Fibroblast of lung (primary cell): ENCODE measurements at regions not wholly inside any gene's neighbourhood (a gene's known extent, or its start where the extent isn't known, plus 50 kb on each side); places are given as distances from the start of the nearest gene placed in this dataset.
A peak's percentile ranks its signal among the peaks of the same experiment; 100 is the strongest.

Experiments
- DNase-seq, 2 donors: peaks; one replicate each; pipeline versions ENCODE4 v3.0.0 to v3.0.0-alpha.2; 2010; ENCODE audit warnings: low read depth in 2 of 2
- H2AFZ ChIP-seq: 2 replicates; pipeline ENCODE4 v1.5.1; 2012; ENCODE audit warnings: low read length, control low read depth, inconsistent platforms
- H3K27ac ChIP-seq: 2 replicates; pipeline ENCODE4 v1.5.1; 2011; ENCODE audit warnings: low read length, control low read depth; ENCODE audit not compliant: insufficient read depth
- H3K27me3 ChIP-seq: 2 replicates; pipeline ENCODE4 v1.5.1; 2011; ENCODE audit warnings: mild to moderate bottlenecking, low read length; ENCODE audit not compliant: control insufficient read depth, insufficient read depth
- H3K36me3 ChIP-seq: 2 replicates; pipeline ENCODE4 v1.5.1; 2011; ENCODE audit warnings: low read length; ENCODE audit not compliant: control insufficient read depth, insufficient read depth
- H3K4me1 ChIP-seq: 2 replicates; pipeline ENCODE4 v1.5.1; 2011; ENCODE audit warnings: low read length; ENCODE audit not compliant: control insufficient read depth, insufficient read depth; ENCODE audit errors: extremely low read depth
- H3K4me2 ChIP-seq: 2 replicates; pipeline ENCODE4 v1.5.1; 2011; ENCODE audit warnings: low read length, control low read depth; ENCODE audit not compliant: insufficient read depth; ENCODE audit errors: extremely low read depth
- H3K4me3 ChIP-seq, 4 experiments: fragments of 200-600 bp in 1 of 4; sonication (generic) in 1 of 4; replicated peaks in 1 of 4; 2 replicates each; pipeline ENCODE4 v1.5.1; 2011 to 2016; ENCODE audit warnings: low read length in 4 of 4, low read depth in 3 of 4, mild to moderate bottlenecking in 3 of 4, control low read depth in 2 of 4, inconsistent platforms in 1 of 4, mixed read lengths in 1 of 4; ENCODE audit not compliant: insufficient read depth in 1 of 4; ENCODE audit errors: control extremely low read depth in 1 of 4
- H3K79me2 ChIP-seq: 2 replicates; pipeline ENCODE4 v1.5.1; 2012; ENCODE audit warnings: mild to moderate bottlenecking, low read length, inconsistent platforms; ENCODE audit not compliant: control insufficient read depth, insufficient read depth
- H3K9ac ChIP-seq: 2 replicates; pipeline ENCODE4 v1.5.1; 2011; ENCODE audit warnings: mild to moderate bottlenecking, low read length, control low read depth; ENCODE audit not compliant: insufficient read depth
- H3K9me3 ChIP-seq: 2 replicates; pipeline ENCODE4 v1.5.1; 2012; ENCODE audit warnings: low read depth, low read length; ENCODE audit not compliant: control insufficient read depth, insufficient read depth
- H4K20me1 ChIP-seq: 2 replicates; pipeline ENCODE4 v1.5.1; 2011; ENCODE audit warnings: low read length; ENCODE audit not compliant: control insufficient read depth, insufficient read depth; ENCODE audit errors: extremely low read depth
- EZH2 ChIP-seq: IDR thresholded peaks from 2 replicates; pipeline ENCODE4 v1.5.1; 2012; ENCODE audit warnings: low read length, control low read depth, mild to moderate bottlenecking; ENCODE audit errors: missing control alignments
- TF ChIP-seq, protein P1 (sequence below), 2 donors: IDR thresholded peaks in 1 of 2; conservative IDR thresholded peaks in 1 of 2; 1 replicate in 1 of 2; 2 replicates in 1 of 2; pipeline ENCODE4 v1.5.1; 2011 to 2012; ENCODE audit warnings: low read length in 2 of 2, control low read depth in 1 of 2, inconsistent platforms in 1 of 2, low read depth in 1 of 2, mild to moderate bottlenecking in 1 of 2

DNA sequence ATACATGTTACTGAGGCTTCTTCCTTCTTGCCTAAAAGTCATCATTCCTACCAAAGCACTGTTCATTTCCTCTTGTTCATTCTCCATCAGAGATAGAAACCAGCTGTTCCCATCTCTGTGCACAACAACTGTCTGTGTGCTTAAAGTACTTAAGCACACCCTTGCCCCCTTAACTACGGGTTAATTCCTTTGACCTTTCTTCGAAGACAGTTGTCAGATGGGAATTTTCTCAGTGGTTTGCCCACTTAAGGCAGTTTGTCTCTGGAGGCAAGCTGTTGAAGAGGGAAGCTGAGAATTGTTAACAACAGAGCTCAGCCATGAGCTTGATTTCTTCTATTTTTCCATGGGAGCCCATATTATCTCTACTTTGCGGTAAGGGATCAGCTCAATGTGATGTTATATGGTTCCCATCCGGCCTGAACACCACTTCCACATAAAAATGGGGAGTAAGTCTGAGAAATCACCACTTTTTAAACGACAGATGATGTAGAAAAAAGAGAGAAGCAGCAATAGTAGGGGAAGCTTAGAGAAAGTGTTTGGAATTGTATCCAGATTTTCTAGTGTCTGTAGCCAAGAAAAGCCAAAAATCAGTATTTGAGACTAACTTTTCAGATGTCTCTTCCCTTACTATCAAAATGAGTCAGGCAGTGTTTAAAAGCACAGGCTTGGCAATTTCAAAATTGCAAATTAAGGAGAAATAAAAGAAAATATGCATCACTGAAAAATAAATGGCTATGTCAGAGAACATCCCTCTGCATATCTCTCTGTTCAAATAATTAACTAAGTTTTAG lies 194.4 kb downstream of the SLIT2 start:
- H3K4me1 ChIP-seq: no peaks in the 10 kb centered on the region

GRCh38 chr4:20447103-20447502 lies 195.4 kb downstream of the SLIT2 start:
- no peaks in the 10 kb centered on the region for H3K79me2 ChIP-seq
- no peak overlapping the region for H3K9ac ChIP-seq
- no peak overlapping the region for H3K27ac ChIP-seq
- no peaks in the 10 kb centered on the region for H3K27me3 ChIP-seq
- no peaks in the 10 kb centered on the region for H3K4me1 ChIP-seq
- H3K4me3 ChIP-seq: no peak overlapping the region
- TF ChIP-seq, protein P1, sequence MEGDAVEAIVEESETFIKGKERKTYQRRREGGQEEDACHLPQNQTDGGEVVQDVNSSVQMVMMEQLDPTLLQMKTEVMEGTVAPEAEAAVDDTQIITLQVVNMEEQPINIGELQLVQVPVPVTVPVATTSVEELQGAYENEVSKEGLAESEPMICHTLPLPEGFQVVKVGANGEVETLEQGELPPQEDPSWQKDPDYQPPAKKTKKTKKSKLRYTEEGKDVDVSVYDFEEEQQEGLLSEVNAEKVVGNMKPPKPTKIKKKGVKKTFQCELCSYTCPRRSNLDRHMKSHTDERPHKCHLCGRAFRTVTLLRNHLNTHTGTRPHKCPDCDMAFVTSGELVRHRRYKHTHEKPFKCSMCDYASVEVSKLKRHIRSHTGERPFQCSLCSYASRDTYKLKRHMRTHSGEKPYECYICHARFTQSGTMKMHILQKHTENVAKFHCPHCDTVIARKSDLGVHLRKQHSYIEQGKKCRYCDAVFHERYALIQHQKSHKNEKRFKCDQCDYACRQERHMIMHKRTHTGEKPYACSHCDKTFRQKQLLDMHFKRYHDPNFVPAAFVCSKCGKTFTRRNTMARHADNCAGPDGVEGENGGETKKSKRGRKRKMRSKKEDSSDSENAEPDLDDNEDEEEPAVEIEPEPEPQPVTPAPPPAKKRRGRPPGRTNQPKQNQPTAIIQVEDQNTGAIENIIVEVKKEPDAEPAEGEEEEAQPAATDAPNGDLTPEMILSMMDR (conservative IDR thresholded peaks at IDR 0.05 in 1 of 2, IDR thresholded peaks at IDR 0.05 in 1 of 2; ENCODE audit: low read depth in 1 of 2, low read length in 2 of 2): no peak
- TF ChIP-seq EZH2: no peak
- no peaks in the 10 kb centered on the region for H3K9me3 ChIP-seq
- H2AFZ ChIP-seq: no peak overlapping the region
- DNase-seq: no peak
- H4K20me1 ChIP-seq: no peaks in the 10 kb centered on the region
- H3K4me2 ChIP-seq: no peak overlapping the region
- no peaks in the 10 kb centered on the region for H3K36me3 ChIP-seq

More for the DNA sequence above, 194.4 kb downstream of the SLIT2 start:
- Histone ChIP-seq H2AFZ (peak overlapping the region; percentile 2), H3K9ac (no peak overlapping the region), H4K20me1 (no peaks in the 10 kb centered on the region), H3K79me2 (no peaks in the 10 kb centered on the region), H3K36me3 (no peaks in the 10 kb centered on the region), H3K4me2 (no peak overlapping the region), H3K9me3 (no peaks in the 10 kb centered on the region), H3K27ac (no peak overlapping the region), H3K27me3 (no peaks in the 10 kb centered on the region), H3K4me3 (no peak overlapping the region)
- TF ChIP-seq, protein P1 (conservative IDR thresholded peaks at IDR 0.05 in 1 of 2, IDR thresholded peaks at IDR 0.05 in 1 of 2; ENCODE audit: low read depth in 1 of 2, low read length in 2 of 2): no peak
- no peak for TF ChIP-seq EZH2
- DNase-seq: peak in 1 of 2 donors; percentile 69

- no peak overlapping the region for H3K4me3 ChIP-seq
- H3K4me2 ChIP-seq: no peak overlapping the region
- no peak overlapping the region for H3K9ac ChIP-seq
- no peak overlapping the region for H2AFZ ChIP-seq
- TF ChIP-seq, protein P1 (conservative IDR thresholded peaks at IDR 0.05 in 1 of 2, IDR thresholded peaks at IDR 0.05 in 1 of 2; ENCODE audit: low read depth in 1 of 2, low read length in 2 of 2): no peak
- no peak for TF ChIP-seq EZH2
- H3K27me3 ChIP-seq: no peaks in the 10 kb centered on the region
- H4K20me1 ChIP-seq: no peaks in the 10 kb centered on the region
- H3K79me2 ChIP-seq: no peaks in the 10 kb centered on the region
- no peak for DNase-seq
- no peaks in the 10 kb centered on the region for H3K9me3 ChIP-seq
- no peak overlapping the region for H3K27ac ChIP-seq
- H3K36me3 ChIP-seq: no peaks in the 10 kb centered on the region
- H3K4me1 ChIP-seq: no peaks in the 10 kb centered on the region
These were observed 200.3 kb downstream of the SLIT2 start for GRCh38 chr4:20451986-20452385.
